ENCODE measurements at regions not wholly inside any gene's neighbourhood (a gene's known extent, or its start where the extent isn't known, plus 50 kb on each side); places are given as distances from the start of the nearest gene placed in this dataset.
A peak's percentile ranks its signal among the peaks of the same experiment; 100 is the strongest.
"Not testable (repeated sequence)": the region's sequence is repeated elsewhere in the genome, so short reads cannot be mapped to it uniquely, and the experiment has no call there.

GRCh38 chr10:78342827-78343653 lies 309.4 kb downstream of the RPS24 start:
- DNase-seq (ENCODE audit: low spot score), result no peak

GRCh38 chr10:78344257-78344656 lies 310.6 kb downstream of the RPS24 start:
- DNase-seq (ENCODE audit: low spot score), result not testable (repeated sequence)

- DNase-seq (ENCODE audit: low spot score), result not testable (repeated sequence)
These were observed 311.9 kb downstream of the RPS24 start for GRCh38 chr10:78345515-78345914.

GRCh38 chr10:78346721-78347120 lies 313.1 kb downstream of the RPS24 start:
- DNase-seq (ENCODE audit: low spot score), result no peak

GRCh38 chr10:78348411-78349164 lies 314.9 kb downstream of the RPS24 start:
- no peak for DNase-seq (ENCODE audit: low spot score)

GRCh38 chr10:78349165-78349516 lies 315.5 kb downstream of the RPS24 start:
- no peak for DNase-seq (ENCODE audit: low spot score)

GRCh38 chr10:78349911-78350663 lies 316.4 kb downstream of the RPS24 start:
- no peak for DNase-seq (ENCODE audit: low spot score)

GRCh38 chr10:78351283-78351682 lies 317.6 kb downstream of the RPS24 start:
- no peak for DNase-seq (ENCODE audit: low spot score)

- DNase-seq (ENCODE audit: low spot score), result no peak
These were observed 318.1 kb downstream of the RPS24 start for GRCh38 chr10:78351809-78352208.

- DNase-seq (ENCODE audit: low spot score), result no peak
These were observed 320.0 kb downstream of the RPS24 start for GRCh38 chr10:78353636-78354035.

GRCh38 chr10:78354101-78354500 lies 320.4 kb downstream of the RPS24 start:
- DNase-seq (ENCODE audit: low spot score), result no peak

- DNase-seq (ENCODE audit: low spot score), result no peak
These were observed 322.7 kb downstream of the RPS24 start for GRCh38 chr10:78356291-78356900.

- DNase-seq (ENCODE audit: low spot score), result no peak
These were observed 323.7 kb downstream of the RPS24 start for GRCh38 chr10:78357141-78358063.

- DNase-seq (ENCODE audit: low spot score), result no peak
These were observed 324.7 kb downstream of the RPS24 start for GRCh38 chr10:78358351-78358750.

- DNase-seq (ENCODE audit: low spot score), result no peak
These were observed 325.3 kb downstream of the RPS24 start for GRCh38 chr10:78358982-78359381.

GRCh38 chr10:78359640-78360091 lies 326.0 kb downstream of the RPS24 start:
- no peak for DNase-seq (ENCODE audit: low spot score)

GRCh38 chr10:78360284-78360683 lies 326.6 kb downstream of the RPS24 start:
- no peak for DNase-seq (ENCODE audit: low spot score)

- no peak for DNase-seq (ENCODE audit: low spot score)
These were observed 327.4 kb downstream of the RPS24 start for GRCh38 chr10:78361031-78361430.

- DNase-seq (ENCODE audit: low spot score), result peak; percentile 31
These were observed 328.9 kb downstream of the RPS24 start for GRCh38 chr10:78362406-78363022.

- no peak for DNase-seq (ENCODE audit: low spot score)
These were observed 329.5 kb downstream of the RPS24 start for GRCh38 chr10:78363190-78363589.

Data from H4 (cell line).